ENCODE measurements at regions not wholly inside any gene's neighbourhood (a gene's known extent, or its start where the extent isn't known, plus 50 kb on each side); places are given as distances from the start of the nearest gene placed in this dataset.

DNA sequence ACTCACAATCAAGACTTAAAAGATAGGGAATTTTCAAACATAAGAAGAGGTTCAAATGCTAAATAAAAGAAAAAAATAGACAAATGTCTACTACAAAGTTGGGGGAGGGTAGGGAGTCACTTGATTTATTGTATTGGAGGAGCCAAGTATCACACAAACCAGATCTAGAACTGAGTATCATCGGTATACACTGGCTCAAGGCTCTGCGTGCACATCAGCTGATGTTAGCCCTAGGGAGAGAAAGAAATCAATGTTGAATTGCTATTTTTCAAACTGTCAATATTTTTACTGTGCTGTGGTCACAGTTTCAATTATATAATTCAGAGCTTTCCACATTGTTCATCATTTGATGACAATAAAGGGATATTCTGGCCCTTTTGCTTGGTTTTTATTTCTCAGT is 54.9 kb upstream of the RXFP2 start:
- Histone ChIP-seq H3K4me3 (no peak overlapping the region), H3K27me3 (no peaks in the 10 kb centered on the region), H3K36me3 (no peaks in the 10 kb centered on the region), H3K9me3 (no peaks in the 10 kb centered on the region), H3K27ac (no peak overlapping the region), H3K4me1 (peaks cover 0 to 18% (median 10%) of the 10 kb centered on the region in 4 donors)
- no peak for DNase-seq
- intact Hi-C loops (cut with DNase I; ENCODE audit: low total_unique reads): loop anchor here (1.0 kb wide), 1 partner anchor 47 kb away; no protein-coding TSS in a partner anchor
- TF ChIP-seq, protein P1, sequence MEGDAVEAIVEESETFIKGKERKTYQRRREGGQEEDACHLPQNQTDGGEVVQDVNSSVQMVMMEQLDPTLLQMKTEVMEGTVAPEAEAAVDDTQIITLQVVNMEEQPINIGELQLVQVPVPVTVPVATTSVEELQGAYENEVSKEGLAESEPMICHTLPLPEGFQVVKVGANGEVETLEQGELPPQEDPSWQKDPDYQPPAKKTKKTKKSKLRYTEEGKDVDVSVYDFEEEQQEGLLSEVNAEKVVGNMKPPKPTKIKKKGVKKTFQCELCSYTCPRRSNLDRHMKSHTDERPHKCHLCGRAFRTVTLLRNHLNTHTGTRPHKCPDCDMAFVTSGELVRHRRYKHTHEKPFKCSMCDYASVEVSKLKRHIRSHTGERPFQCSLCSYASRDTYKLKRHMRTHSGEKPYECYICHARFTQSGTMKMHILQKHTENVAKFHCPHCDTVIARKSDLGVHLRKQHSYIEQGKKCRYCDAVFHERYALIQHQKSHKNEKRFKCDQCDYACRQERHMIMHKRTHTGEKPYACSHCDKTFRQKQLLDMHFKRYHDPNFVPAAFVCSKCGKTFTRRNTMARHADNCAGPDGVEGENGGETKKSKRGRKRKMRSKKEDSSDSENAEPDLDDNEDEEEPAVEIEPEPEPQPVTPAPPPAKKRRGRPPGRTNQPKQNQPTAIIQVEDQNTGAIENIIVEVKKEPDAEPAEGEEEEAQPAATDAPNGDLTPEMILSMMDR (IDR thresholded peaks at IDR 0.05): no peak

DNA sequence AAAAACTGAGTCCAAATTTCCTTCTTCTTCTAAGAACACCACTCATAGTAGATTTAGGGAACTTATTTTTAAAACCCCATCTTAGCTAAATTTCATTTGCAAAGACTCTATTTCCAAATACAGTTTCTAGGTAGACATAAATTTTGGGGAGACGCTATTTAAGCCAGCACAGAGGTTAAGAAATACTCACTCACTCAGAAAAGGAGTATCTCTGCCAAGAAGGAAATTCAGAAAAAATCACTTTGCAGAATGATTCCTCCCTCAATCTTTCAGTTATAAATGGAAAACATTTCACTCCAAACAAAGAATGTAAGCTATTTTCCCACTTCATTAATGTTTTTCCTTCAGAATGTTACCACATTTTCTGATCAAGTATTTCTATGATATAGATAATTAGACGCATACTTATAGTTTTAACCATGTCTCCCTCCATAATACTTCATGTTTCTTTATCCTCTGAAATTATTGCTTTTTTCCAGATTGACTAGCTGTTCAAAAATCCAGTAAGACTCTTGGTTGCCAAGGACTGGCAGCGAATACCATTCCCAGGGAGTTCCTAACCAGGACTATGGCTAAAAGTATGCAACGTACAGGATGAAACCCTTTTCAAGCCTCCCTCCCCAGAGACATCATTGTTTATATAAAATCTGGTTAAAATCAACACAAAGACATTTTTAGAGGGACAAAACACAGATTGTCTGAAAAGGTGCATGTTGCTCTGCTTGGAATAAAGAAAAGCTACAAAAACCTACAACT is 52.5 kb upstream of the RXFP2 start:
- no peak for DNase-seq
- Histone ChIP-seq H3K27ac (peak overlapping the region in 1 of 2 donors; percentile 21), H3K4me1 (peaks cover 0 to 18% (median 10%) of the 10 kb centered on the region in 4 donors), H3K27me3 (no peaks in the 10 kb centered on the region), H3K4me3 (no peak overlapping the region), H3K36me3 (no peaks in the 10 kb centered on the region), H3K9me3 (no peaks in the 10 kb centered on the region)
- TF ChIP-seq, protein P1 (IDR thresholded peaks at IDR 0.05): no peak
- intact Hi-C loops (cut with DNase I; ENCODE audit: low total_unique reads): no loop called here
